ENCODE measurements at regions not wholly inside any gene's neighbourhood (a gene's known extent, or its start where the extent isn't known, plus 50 kb on each side); places are given as distances from the start of the nearest gene placed in this dataset.
"Not testable (repeated sequence)": the region's sequence is repeated elsewhere in the genome, so short reads cannot be mapped to it uniquely, and the experiment has no call there.

DNA sequence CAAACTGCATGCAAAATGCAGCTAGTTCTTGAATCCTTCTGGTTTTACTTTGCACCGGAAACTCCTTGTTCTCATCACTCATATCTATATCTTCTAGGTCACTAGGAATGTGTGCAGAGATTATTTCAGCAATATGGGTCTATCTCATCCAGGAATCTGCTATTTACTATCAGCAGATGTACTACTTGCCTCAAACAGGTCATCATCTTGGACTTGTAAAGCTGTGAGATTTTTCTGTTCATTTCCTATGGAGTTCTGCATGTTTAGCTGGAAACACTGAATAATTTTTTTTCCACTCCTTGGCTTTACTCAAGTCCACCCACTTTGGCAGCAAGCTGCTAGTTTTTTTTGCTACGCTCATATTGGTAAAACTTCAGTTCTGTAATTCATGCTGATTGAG, 334.8 kb downstream of the RPIA start:
- not testable (repeated sequence) for DNase-seq

DNA sequence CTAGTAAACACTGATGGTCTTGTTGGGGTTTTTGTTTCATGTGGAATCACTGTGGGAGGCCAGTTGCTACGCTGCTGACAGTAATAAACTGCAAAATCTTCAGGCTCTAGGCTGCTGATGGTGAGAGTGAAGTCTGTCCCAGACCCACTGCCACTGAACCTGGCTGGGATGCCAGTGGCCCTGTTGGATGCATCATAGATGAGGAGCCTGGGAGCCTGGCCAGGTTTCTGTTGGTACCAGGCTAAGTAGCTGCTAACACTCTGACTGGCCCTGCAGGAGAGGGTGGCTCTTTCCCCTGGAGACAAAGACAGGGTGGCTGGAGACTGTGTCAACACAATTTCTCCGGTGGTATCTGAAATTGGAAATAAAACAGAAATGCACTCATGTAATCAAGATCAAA, 335.6 kb downstream of the RPIA start:
- DNase-seq: not testable (repeated sequence)

DNA sequence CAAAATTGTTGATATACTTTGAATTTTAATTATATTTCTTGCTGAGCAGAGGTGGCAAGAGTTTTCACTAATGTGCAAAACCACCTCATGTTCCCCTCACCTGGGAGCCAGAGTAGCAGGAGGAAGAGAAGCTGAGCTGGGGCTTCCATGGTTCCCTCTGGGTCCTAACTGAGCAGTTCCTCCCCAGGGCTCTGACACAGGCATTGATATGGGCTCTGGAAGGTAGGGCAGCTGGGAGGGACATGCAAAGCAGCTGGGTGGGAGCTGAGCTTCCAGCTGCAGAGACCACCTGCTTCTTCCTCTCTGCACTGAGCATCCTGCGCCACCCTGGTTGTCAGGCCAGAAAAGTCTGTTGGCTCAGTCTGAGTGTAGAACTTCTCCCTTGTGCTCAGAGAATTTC, 336.1 kb downstream of the RPIA start:
- not testable (repeated sequence) for DNase-seq

DNA sequence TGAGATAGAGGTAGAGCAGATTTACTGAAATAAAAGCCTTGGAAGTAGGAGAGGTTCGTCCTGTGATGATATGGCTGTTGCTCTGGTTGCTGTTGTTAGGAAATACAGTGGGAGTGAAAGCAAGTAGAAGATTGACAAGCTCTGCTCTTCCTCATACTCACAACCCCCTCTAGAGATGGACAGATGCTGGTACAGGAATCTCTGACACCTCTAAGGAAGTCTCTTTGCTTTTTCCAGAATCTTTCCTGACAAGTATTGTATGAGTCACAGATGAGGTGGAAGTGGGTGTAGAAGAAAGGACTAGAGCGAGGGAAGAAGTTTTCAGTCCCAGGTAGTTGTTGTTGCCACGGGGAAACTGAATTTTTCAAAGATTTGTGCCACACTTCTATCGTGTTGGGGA, 337.8 kb downstream of the RPIA start:
- DNase-seq: not testable (repeated sequence)

DNA sequence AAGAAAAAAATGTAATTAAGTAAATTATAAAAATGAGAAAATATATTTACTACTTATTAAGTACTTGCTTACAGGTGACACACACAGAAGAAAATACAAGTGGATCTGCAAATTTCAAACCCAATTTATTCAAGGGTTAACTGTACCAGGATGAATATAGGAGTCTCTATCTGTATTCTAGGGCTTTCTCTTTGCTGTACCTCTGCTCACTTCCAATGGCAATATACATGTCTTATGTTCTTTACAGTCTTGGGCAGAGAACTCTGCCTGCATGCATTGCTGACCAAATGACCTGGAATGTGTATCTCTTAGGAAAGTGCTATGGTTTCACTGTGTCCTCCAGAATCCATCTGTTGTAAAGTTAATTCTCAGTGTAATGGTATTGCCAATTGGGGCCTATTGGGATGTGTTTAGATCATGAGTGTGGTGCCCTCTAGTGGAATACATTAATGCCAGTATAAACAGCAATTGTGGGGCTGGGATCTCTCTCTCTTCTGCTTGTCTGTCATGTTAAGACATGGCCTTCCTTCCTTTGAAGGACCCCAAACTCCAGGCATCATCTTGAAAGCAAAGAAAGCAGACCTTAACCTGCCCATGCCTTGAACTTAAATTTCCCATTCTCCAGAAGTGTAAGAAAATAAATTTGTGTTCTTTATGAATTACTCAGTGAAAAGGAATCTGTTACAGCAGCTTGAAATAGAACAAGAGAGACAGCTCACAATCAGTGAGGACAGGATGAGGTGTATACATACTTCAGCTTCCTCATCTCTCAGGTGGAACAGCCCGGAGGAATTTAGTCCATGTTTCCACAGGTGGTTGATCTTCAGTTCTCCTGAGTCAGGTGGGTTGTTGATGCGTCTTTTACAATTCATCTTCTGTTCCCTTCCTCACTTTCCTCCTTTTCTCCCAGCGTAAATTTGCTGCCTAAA, 356.9 kb downstream of the RPIA start:
- DNase-seq: not testable (repeated sequence)

DNA sequence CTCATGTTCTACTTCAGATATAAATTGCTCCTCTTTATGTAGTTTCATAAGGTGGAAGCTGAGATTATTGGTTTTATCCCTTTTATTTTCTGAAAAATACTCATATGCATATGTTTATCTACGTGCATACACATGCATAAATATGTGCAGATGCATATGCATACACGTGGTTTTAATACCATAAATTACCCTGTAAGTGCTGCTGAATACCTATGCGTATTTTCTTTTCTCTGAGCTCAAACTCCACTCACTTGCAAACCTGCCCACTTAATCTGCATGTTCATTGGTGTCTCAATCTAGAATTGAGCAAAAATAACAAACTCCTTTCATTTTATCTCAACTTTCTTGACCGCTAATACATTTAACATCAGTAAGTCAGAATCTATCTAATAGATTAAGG, 367.1 kb downstream of the RPIA start:
- not testable (repeated sequence) for DNase-seq

DNA sequence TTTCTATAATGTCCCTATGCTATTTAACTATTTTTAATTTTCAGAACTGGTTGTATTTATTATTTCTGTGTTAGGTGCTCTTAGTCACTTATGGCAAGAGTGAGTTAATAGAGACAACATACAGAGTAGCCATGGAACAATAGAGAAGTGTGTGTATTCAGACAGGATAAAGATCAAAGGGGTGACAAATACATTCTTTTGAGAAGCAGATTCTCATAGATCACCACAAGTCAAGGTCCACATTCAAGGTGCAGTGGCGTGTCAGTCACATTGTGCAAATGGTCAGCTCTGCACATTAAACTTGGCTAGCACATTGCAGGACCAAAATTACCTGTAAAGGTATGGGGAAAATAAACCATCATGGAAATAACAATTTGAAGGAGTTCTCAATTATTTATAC, 369.7 kb downstream of the RPIA start:
- not testable (repeated sequence) for DNase-seq

DNA sequence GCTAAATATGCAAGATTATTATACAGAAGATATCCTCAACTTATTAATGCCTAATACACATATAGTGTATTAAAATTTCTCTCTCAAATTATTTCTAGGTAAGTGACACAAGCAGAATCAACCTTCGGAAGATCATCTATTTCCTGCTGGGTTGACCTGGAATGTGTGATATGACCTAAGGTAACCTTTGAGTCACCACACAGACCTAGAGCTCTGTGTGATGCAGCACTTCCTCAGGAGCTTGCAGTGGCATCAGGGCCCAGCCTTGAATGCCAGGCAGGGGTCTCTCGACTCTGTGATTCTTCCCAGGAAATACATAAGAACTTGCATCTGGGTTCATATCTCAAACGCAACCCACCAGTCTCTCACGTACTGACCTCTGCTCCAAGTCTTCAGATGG, 385.3 kb downstream of the RPIA start:
- not testable (repeated sequence) for DNase-seq

DNA sequence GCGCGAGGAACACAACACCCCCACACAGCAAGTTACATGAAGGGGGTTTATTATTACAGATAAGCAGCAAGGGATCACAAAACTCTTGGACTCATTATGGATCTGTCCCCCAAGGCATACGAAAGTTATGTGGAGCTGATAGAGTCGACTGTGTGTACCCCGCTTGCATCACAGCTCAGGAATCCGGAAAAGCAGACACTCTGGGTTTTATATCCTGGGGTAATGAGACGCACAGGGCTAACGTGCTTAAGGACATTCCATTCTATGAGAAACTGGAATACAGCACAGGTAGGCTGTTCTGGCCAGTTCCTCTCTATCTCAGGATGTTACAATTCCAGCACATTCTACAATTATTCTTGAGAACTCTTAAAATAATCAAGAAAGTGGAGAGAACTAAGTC, 401.4 kb downstream of the RPIA start:
- not testable (repeated sequence) for DNase-seq

DNA sequence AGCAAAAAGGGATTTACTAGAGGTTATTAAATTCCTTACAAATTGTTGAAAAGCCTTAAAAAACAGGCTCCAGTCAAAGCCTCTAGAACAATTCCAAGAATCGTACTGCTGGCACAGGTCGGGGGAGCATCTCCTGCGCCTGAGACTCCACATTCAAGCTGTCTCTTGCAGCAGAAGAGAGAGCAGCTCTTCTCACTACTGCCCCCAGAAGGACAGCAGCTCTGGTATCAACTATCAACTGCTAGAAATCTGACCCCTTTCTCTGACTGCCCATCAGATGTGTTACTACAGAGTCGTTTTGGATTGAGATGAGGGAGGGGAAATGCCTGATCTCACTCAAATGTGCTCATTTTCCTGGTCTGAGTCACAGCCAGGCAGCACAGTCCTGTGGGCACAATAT, 403.6 kb downstream of the RPIA start:
- DNase-seq: not testable (repeated sequence)

DNA sequence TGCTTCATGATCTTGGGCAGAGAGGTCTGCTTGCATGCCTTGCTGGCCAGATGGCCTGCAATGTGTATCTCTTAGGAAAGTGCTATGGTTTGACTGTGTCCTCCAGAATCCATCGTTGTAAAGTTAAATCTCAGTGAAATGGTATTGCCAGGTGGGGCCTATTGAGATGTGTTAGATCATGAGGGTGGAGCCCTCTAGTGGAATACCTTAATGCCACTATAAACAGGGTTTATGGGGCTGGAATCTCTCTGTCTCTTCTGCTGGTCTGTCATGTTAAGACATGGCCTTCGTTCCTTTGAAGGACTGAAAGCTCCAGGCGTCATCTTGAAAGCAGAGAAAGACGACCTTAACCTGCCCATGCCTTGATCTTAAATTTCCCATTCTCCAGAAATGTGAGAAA, 411.1 kb downstream of the RPIA start:
- not testable (repeated sequence) for DNase-seq

DNA sequence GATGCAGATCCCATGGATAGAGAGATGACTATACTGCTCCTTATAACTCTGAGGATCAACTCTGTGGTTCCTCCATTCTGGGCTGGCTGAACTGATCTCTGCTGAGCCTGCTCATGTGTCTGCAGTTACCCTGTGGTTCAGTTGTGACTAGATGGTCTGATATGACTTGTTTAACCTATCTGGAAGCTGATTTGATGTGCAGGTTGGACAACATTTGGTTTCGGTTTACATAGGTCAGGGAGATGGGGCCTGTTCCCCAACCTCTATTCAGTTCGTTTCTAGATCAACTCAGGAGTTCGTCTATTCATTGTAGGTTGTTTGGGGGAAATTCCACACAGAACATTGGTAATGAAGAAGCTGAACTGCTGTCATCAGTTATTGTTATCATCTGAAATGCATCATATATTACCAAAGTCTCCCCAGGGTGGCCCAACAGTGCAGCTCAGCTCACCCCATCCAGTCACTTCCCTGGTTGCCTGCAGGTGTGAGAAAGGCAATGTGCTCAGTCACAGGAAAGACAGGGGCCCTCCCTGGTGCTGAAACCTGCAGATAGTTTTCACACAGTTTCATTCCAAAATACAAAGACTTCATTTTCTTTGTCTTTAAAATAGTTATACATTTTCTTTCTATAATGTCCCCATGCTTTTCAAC, 415.0 kb downstream of the RPIA start:
- not testable (repeated sequence) for DNase-seq

DNA sequence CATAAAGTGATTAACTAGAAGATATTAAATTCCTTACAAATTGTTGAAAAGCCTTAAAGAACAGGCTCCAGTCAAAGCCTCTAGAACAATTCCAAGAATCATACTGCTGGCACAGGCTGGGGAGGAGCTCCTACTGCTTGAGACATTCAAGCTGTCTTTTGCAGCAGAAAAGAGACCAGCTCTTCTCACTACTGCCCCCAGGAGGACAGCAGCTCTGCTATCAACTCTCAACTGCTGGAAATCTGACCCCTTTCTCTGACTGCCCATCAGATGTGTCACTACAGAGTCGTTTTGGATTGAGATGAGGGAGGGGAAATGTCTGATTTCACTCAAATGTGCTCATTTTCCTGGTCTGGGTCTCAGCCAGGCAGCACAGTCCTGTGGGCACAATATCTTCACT, 421.0 kb downstream of the RPIA start:
- DNase-seq: not testable (repeated sequence)

DNA sequence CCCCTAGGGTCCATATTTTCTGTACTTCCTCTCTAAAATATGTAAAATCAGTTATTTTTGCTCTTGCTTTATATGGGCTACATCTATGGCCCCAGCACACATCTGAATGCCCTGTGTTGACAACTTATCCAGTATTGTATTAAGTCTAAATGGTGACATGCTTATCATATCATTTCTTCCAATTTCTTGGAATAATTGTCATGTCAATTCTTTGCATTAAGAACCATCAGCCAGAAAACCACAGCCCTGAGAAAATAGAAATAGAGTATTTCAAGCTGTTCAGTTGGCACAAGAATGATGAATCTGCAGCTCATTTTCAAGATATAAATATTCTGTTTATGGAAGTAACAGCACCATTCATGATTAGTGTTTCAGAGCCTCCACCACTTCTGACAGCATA, 421.8 kb downstream of the RPIA start:
- not testable (repeated sequence) for DNase-seq

DNA sequence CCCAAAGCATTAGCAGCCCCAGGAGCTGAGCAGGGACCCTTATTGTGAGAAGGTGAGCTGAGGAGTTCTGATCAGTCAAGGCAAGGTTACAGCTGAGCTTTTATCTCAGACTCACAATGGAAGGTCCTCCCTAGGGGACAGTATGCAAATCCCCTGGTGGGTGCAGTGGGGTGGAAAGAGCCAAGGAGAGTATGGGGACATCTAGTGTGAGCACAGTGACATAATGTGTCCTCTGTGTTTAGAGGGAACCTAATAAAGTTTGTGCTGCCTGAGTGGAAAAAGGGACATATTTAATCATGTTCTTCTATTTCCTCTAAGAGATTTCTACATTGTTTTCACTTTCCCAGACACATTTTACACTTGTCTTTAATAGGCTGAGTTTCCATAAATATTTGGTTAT, 438.0 kb downstream of the RPIA start:
- DNase-seq: not testable (repeated sequence)

DNA sequence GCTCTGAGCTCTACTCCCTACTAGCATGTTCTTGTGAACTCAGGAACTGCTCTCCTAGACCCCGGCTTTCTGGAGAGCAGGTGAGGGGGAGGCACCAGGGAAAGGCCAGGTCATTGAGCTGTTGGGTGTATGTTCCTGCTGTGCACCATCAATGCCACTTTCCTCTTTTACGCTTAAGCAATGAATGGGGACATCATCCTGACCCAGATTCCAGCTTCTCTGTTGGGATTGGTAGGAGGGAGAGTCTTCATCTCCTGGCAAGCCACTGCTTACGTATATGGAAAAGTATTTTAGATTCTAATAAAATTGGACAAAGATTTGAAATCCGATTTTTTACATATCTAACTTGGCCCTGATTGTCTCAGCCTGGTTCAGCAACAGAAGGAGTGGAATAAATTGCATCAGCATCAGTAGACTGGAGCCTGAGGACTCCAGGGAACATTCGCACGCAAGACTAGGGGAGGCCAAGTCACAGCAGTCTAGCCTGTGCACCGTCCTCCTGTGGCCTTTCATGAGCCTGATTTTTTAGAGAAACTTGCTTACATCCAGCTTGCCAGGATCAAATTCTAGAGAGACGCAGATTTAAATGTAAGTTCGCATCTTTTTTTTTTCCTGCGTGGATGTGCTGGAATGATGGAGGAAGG, 439.3 kb downstream of the RPIA start:
- not testable (repeated sequence) for DNase-seq

DNA sequence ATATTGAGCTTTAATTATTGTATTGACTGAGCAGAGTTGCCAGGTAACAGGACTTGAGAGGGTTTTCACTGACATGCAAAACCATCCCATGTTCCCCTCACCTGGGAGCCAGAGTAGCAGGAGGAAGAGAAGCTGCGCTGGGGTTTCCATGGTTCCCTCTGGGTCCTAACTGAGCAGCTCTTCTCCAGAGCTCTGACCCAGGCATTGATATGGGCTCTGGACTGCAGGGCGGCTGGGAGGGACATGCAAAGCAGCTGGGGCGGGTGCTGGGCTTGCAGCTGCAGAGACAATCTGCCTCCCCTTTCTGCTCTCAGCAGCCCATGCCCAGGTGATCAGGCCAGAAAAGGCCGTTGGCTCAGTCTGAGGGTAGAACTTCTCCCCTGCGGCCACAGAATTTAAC, 451.5 kb downstream of the RPIA start:
- not testable (repeated sequence) for DNase-seq

DNA sequence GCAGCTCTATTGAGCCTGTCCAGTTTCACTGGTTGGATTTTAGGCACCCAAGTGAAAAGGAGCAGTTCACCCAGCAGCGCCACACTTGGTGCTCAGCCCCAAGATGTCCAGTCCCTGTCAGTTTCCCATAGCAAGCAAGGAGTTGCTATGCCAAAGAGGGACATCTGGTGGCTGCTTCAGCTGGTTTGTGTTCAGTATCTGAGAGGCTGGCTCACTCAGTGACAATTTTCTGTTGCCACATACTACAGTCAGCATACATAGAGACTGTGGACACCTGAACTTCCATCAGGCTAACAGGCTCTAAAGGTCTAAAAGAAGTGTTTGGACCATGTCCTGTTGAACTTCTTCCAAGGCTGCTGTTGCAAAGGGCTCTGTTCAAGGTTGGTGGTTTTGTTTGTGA, 453.9 kb downstream of the RPIA start:
- DNase-seq: not testable (repeated sequence)

DNA sequence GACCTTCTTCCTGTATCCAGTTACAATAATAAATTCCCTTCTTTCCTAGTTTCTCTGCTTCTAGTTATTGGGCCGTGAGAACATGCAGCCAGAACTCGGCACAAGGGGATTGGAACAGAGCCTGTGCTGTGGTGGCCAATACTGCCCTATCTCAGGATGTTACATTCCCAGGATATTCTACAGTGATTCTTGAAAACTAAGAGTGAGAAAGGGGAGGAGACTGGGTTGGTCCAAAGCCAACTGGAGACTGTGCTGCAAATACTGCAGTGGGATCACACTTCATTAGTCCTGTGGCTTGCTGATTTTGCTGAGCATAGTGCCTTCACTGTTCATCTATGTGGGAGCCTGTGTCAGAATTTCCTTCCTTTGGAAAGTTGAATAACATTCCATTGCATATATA, 456.8 kb downstream of the RPIA start:
- DNase-seq: not testable (repeated sequence)

DNA sequence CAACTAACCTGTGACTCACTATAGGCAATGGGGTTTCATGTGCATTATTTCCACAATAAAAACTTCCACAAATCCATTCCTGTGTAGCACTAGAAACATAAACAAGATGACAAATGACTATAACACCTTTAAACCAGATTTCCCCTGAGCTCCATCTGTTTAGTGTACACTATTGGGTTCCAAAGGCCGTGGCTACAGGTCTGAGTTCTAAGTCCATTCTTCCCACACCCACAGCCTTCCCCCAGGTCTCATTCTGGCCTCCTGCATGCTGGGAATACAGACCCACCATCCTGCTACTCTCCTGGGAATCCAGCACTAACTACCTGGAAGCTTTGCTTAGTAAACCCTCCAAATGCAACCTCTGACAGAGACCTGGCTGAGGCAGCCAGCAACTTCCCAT, 460.2 kb downstream of the RPIA start:
- DNase-seq: not testable (repeated sequence)

DNA sequence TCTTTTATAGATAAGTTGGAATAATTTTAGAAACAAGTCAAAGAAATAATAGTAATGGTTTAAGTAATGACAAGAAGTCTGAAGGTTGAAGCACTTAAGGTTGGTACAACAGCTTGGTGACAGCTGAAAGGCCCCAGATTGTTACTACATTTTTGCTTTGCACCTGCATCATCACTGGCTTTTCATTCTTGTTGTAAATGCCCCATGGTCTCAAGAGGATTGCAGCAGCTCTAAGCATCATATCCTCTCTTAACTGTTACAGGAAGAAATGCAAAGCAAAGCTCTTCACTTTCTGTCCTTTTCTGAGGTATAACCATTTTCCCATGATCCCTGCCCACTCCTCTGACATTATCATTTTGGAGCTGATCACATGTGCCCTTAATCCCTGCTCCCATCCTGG, 461.0 kb downstream of the RPIA start:
- DNase-seq: not testable (repeated sequence)

DNA sequence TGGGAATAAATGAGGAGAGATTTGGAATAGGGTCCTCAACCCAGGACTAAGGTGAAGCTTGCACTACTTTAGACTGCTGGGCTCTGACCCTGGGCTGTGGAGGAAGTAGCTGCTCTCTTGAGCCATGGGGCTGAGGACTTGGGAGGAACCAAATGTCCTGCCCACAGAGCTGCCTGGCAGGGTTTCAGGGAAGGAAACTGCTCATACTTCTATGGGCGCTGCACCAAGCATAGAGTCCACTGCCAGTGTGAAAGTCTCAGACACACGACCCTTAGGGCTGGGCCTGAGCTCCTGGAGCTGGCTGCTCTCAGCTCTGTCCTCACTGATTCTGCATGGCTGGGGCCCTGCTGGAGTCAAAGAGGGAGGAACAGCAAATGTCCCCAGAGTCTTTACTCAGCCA, 461.7 kb downstream of the RPIA start:
- not testable (repeated sequence) for DNase-seq

DNA sequence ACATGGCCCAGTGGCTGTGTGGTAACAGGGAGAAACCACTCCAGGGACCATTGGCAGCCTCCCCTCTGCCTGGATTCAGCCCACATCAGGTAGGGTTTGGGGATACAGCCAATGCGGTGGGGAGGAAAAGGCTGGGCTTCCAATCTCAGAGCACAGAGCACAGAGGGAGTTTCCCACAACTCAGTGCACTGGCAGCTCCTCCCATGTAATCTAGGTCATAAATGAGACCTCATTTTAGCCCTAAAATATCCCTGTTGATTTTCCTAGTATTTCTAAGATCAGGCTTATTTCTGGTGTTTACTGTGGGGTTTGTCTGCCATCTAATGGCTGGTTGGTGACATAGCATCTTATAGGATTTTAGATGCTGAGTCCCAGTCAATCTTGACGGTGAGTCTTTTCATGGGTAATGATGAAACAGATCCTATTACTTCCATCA, 462.8 kb downstream of the RPIA start:
- not testable (repeated sequence) for DNase-seq

DNA sequence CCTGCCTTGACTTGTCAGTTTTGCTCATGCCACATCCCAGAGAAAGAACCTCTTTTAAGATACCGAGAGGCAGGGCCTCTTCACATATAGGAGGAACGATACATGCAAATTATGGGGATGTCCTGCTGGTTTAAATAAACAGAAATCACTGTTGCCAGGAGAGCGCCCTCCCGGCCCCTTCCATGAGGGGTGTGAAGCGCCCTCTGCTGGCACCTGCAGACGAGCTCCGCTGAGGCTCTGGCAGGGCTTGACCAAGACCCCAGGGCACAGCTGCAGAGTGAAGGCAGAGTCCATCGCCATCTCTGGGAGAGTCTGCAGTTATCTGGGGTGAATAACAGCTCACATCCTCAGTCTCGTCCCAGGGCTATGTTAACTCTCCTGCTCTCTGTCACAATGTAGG, 468.8 kb downstream of the RPIA start:
- not testable (repeated sequence) for DNase-seq

All from activated effector memory CD4-positive, alpha-beta T cell treated with anti-CD3 and anti-CD28 coated beads, Interleukin-2, amount 50 U/mL, for 16 hours (primary cell).